ENCODE measurements at regions not wholly inside any gene's neighbourhood (a gene's known extent, or its start where the extent isn't known, plus 50 kb on each side); places are given as distances from the start of the nearest gene placed in this dataset.

DNA sequence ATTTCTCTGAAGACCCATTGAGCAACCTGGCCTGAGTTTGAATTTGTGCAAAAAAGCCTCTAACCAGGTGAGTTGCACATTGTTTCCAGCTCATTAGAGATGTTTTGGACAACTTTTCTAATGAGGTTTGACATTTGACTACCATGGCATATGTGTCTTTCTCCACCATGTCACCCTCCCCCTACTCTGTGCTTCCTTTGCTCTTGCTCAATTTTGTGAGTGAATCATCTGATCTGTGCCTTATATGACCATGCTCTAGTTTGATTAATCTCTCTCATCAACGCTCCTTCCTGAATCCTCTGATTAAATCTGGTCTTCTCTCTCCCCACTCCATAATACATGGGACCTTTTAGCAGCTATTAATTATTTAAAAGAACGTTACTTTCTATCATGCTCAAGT is 144.8 kb upstream of the SAMSN1 start:
- Histone ChIP-seq H3K9me3 (ENCODE audit: control insufficient read depth in 1 of 2, low read length in 2 of 2) (no peaks in the 10 kb centered on the region), H3K4me1 (ENCODE audit: insufficient read depth, low read length) (peaks cover 14% of the 10 kb centered on the region), H3K36me3 (ENCODE audit: insufficient read depth, low read length) (no peaks in the 10 kb centered on the region), H3K4me3 (ENCODE audit: low read length in 2 of 2) (no peak overlapping the region), H3K27ac (ENCODE audit: low read depth, low read length) (no peak overlapping the region), H3K27me3 (ENCODE audit: insufficient read depth, low read length) (no peaks in the 10 kb centered on the region)
- H3K4me3 Mint-ChIP-seq, result no peak overlapping the region
- DNase-seq, result no peak
- H3K27ac Mint-ChIP-seq, result no peak overlapping the region
- CTCF ChIA-PET (ENCODE audit: partially characterized antibody), result no interaction called here
- H3K9me3 Mint-ChIP-seq, result peaks cover 0 to 4% (median 0%) of the 10 kb centered on the region in 8 donors
- POLR2A ChIA-PET (ENCODE audit: partially characterized antibody), result no interaction called here
- peaks cover 10 to 20% (median 18%) of the 10 kb centered on the region in 4 donors for H3K4me1 Mint-ChIP-seq
- intact Hi-C loops (cut with micrococcal nuclease), result no loop called here
- H3K27me3 Mint-ChIP-seq, result no peaks in the 10 kb centered on the region
- H3K36me3 Mint-ChIP-seq, result peaks cover 0 to 8% of the 10 kb centered on the region in 2 donors

DNA sequence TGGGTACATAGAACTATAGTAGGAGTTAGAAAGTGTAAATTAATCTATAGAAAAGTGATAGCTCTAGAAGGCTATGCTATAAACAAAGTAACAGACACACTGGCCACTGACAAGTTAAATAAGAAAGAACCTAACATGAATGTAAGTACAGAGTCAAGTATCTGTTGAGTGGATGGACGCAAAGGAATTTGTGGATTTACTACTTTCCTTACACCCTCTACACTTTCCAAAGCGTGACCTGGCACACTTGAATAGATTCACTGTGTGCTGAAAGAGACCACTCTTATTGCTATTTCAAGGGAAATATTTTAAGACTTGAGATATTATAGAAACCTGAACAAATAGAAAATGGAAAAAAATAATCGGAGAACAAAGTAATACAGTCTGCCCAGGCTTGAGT is 142.8 kb upstream of the SAMSN1 start:
- H3K27ac ChIP-seq (ENCODE audit: low read depth, low read length), result no peak overlapping the region
- DNase-seq, result no peak
- no peaks in the 10 kb centered on the region for H3K27me3 ChIP-seq (ENCODE audit: insufficient read depth, low read length)
- Mint-ChIP-seq H3K4me3 (no peak overlapping the region), H3K27ac (no peak overlapping the region), H3K36me3 (peaks cover 0 to 8% of the 10 kb centered on the region in 2 donors), H3K4me1 (peaks cover 13 to 31% (median 24%) of the 10 kb centered on the region in 4 donors), H3K27me3 (no peaks in the 10 kb centered on the region), H3K9me3 (peaks cover 0 to 4% (median 0%) of the 10 kb centered on the region in 8 donors)
- ChIA-PET POLR2A (ENCODE audit: partially characterized antibody) (no interaction called here), CTCF (ENCODE audit: partially characterized antibody) (interaction anchor here (1.1 kb wide), 1 partner anchor 9 kb away, joined by 4 read pairs; no protein-coding TSS in a partner anchor)
- H3K4me1 ChIP-seq (ENCODE audit: insufficient read depth, low read length), result peaks cover 17% of the 10 kb centered on the region
- H3K36me3 ChIP-seq (ENCODE audit: insufficient read depth, low read length), result no peaks in the 10 kb centered on the region
- no peaks in the 10 kb centered on the region for H3K9me3 ChIP-seq (ENCODE audit: control insufficient read depth in 1 of 2, low read length in 2 of 2)
- intact Hi-C loops (cut with micrococcal nuclease), result no loop called here
- H3K4me3 ChIP-seq (ENCODE audit: low read length in 2 of 2), result no peak overlapping the region

DNA sequence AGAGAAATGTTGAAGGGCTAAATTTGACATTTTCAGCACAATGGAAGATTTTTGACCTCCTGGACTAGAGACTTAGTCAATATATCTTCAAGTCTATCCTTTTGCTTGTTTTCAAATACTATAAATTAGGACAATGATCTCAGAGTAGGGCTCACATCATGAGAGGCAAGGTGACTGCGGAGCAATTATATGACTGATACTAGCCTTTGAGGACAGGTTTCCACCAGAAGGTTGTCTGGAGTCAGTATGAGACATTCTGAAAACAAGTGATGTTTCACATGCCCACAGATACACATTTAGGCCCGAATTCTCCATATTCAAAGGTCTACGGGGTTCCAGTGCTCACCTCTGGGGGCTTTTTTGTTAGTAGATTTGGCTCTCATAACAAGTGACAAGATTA is 142.3 kb upstream of the SAMSN1 start:
- Histone ChIP-seq H3K27me3 (ENCODE audit: insufficient read depth, low read length) (no peaks in the 10 kb centered on the region), H3K27ac (ENCODE audit: low read depth, low read length) (no peak overlapping the region), H3K9me3 (ENCODE audit: control insufficient read depth in 1 of 2, low read length in 2 of 2) (no peaks in the 10 kb centered on the region), H3K36me3 (ENCODE audit: insufficient read depth, low read length) (no peaks in the 10 kb centered on the region), H3K4me1 (ENCODE audit: insufficient read depth, low read length) (peaks cover 17% of the 10 kb centered on the region), H3K4me3 (ENCODE audit: low read length in 2 of 2) (no peak overlapping the region)
- POLR2A ChIA-PET (ENCODE audit: partially characterized antibody), result interaction anchor here (2.0 kb wide), 1 partner anchor 12 kb away, joined by 13 read pairs; no protein-coding TSS in a partner anchor
- H3K4me1 Mint-ChIP-seq, result peaks cover 13 to 34% (median 25%) of the 10 kb centered on the region in 4 donors
- peaks cover 0 to 8% of the 10 kb centered on the region in 2 donors for H3K36me3 Mint-ChIP-seq
- H3K27me3 Mint-ChIP-seq, result no peaks in the 10 kb centered on the region
- no peak overlapping the region for H3K4me3 Mint-ChIP-seq
- CTCF ChIA-PET (ENCODE audit: partially characterized antibody), result interaction anchor here (1.1 to 1.5 kb wide), 3 partner anchors 10 to 12 kb away, joined by 3 to 4 read pairs (median 3); no protein-coding TSS in a partner anchor
- no peak overlapping the region for H3K27ac Mint-ChIP-seq
- intact Hi-C loops (cut with micrococcal nuclease), result no loop called here
- no peak for DNase-seq
- peaks cover 0 to 4% (median 0%) of the 10 kb centered on the region in 8 donors for H3K9me3 Mint-ChIP-seq

DNA sequence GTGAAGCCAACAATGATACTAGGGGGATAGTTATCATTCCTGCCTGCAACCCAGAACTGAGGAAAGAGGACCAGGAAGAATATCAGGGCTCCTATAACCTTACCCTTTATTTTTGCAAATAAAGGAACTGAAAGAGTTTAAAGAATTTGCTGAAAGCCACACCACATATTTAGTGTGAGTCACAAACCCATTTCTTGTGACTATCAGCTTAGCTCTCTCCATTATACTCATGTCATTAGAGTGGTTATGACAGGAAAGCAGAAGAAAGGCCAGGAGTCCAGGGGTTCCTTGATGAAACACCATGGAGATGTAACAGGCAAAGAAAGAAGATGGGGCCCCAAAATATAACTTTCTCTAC is 141.1 kb upstream of the SAMSN1 start:
- Mint-ChIP-seq H3K4me3 (peak overlapping the region in 5 of 8 donors; percentile 49 to 76 (median 70)), H3K9me3 (peaks cover 0 to 4% (median 0%) of the 10 kb centered on the region in 8 donors), H3K36me3 (peaks cover 0 to 8% of the 10 kb centered on the region in 2 donors), H3K4me1 (peaks cover 13 to 37% (median 29%) of the 10 kb centered on the region in 4 donors), H3K27me3 (no peaks in the 10 kb centered on the region), H3K27ac (peak overlapping the region in 1 of 7 donors; percentile 15)
- POLR2A ChIA-PET (ENCODE audit: partially characterized antibody), result interaction anchor here (0.5 to 2.0 kb wide), 3 partner anchors 11 to 145 kb away, joined by 3 to 13 read pairs (median 3); no protein-coding TSS in a partner anchor
- no peak for DNase-seq
- no peaks in the 10 kb centered on the region for H3K36me3 ChIP-seq (ENCODE audit: insufficient read depth, low read length)
- no peak overlapping the region for H3K27ac ChIP-seq (ENCODE audit: low read depth, low read length)
- H3K9me3 ChIP-seq (ENCODE audit: control insufficient read depth in 1 of 2, low read length in 2 of 2), result no peaks in the 10 kb centered on the region
- H3K4me3 ChIP-seq (ENCODE audit: low read length in 2 of 2), result no peak overlapping the region
- H3K27me3 ChIP-seq (ENCODE audit: insufficient read depth, low read length), result no peaks in the 10 kb centered on the region
- intact Hi-C loops (cut with micrococcal nuclease), result no loop called here
- CTCF ChIA-PET (ENCODE audit: partially characterized antibody), result interaction anchor here (1.1 to 1.5 kb wide), 2 partner anchors 10 to 11 kb away, joined by 3 read pairs; no protein-coding TSS in a partner anchor
- peaks cover 17% of the 10 kb centered on the region for H3K4me1 ChIP-seq (ENCODE audit: insufficient read depth, low read length)

DNA sequence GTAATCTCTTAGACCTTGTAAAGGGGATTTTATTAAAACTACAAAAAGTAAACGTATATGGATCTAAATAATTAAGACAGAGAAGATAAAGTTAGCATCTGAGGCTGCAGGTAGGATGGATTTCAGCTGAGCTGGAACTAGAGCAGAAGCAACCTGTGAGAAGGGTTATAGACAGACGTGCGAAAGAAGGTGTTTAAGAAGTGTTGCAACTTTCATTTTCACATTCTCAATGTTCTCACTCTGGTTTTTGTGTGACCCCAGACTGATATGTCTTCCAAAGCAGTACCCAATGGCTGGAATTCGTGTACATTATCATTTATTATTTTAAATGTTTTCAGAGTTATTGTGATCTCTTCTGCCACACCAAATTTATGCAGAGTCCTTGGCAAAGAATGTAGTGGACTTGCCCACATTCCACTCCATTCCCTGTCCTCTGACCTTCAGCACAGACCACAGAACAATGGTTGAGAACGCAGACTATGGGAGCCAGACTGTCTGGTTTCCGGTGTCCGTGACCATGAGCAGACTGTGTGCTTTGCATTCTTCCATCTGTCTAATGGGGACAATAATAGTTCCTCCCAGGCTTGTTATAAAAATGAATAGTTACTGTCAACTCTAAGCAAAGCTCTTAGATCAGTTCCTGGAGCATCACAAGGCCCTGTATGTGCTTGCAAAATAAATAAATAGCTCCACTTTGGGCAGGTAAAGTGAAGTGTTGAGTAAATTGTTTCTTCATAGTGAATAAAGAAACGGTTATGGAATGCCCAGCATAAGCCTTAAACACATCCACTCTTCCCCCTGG is 140.6 kb upstream of the SAMSN1 start:
- H3K4me3 Mint-ChIP-seq, result peak overlapping the region; percentile 3 to 76 (median 68)
- intact Hi-C loops (cut with micrococcal nuclease), result no loop called here
- no peak overlapping the region for H3K4me3 ChIP-seq (ENCODE audit: low read length in 2 of 2)
- peaks cover 0 to 8% of the 10 kb centered on the region in 2 donors for H3K36me3 Mint-ChIP-seq
- no peaks in the 10 kb centered on the region for H3K9me3 ChIP-seq (ENCODE audit: control insufficient read depth in 1 of 2, low read length in 2 of 2)
- H3K9me3 Mint-ChIP-seq, result peaks cover 0 to 4% (median 0%) of the 10 kb centered on the region in 8 donors
- H3K27ac Mint-ChIP-seq, result peak overlapping the region; percentile 12 to 85 (median 46)
- peaks cover 17% of the 10 kb centered on the region for H3K4me1 ChIP-seq (ENCODE audit: insufficient read depth, low read length)
- H3K27me3 Mint-ChIP-seq, result no peaks in the 10 kb centered on the region
- no peaks in the 10 kb centered on the region for H3K27me3 ChIP-seq (ENCODE audit: insufficient read depth, low read length)
- H3K4me1 Mint-ChIP-seq, result peaks cover 11 to 33% (median 28%) of the 10 kb centered on the region in 4 donors
- POLR2A ChIA-PET (ENCODE audit: partially characterized antibody), result interaction anchor here (0.9 to 2.0 kb wide), 2 partner anchors 11 to 18 kb away, joined by 3 to 13 read pairs; no protein-coding TSS in a partner anchor
- peak in 1 of 5 donors; percentile 9 for DNase-seq
- CTCF ChIA-PET (ENCODE audit: partially characterized antibody), result interaction anchor here (1.5 kb wide), 1 partner anchor 9 kb away, joined by 3 read pairs; no protein-coding TSS in a partner anchor
- no peak overlapping the region for H3K27ac ChIP-seq (ENCODE audit: low read depth, low read length)
- H3K36me3 ChIP-seq (ENCODE audit: insufficient read depth, low read length), result no peaks in the 10 kb centered on the region

DNA sequence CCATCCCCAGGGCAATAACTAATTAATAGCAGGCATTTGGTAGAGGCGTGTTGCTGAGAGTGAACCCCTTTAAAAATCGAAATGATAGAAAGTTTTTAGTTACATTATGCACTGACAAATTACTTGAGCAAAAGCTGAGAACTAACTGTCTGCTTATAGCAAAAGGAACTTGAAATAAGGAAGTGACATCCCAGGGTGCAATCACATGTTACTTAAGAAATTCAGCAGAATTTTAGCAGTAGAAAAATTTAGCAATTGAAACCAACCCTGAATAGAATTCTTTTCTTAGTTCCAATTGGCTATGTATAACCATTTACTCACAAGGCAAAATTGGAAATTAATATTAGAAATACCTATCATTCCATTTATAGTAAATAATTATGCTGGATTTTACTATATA is 139.5 kb upstream of the SAMSN1 start:
- H3K4me1 Mint-ChIP-seq, result peaks cover 10 to 33% (median 23%) of the 10 kb centered on the region in 4 donors

DNA sequence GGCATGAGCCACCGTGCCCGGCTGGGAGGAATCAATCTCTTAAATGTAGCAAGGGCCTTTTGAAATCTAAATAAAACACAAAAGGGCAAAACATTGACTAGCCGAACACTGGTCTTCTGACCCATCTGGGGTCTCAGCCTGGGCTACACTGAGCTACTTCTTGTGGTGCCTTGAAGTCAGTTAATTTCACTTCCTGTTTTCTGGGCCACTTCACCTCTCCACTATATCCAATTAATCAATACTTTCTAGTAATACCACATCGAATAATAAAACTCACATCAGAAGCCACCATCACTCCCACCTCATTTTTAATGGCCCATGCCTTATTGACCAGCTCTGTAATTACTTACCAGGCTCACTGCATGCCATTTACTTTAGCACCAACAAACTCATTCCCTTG is 138.0 kb upstream of the SAMSN1 start:
- Mint-ChIP-seq H3K9me3 (peaks cover 0 to 4% (median 0%) of the 10 kb centered on the region in 8 donors), H3K4me3 (peak overlapping the region in 1 of 8 donors; percentile 36), H3K27ac (no peak overlapping the region), H3K27me3 (no peaks in the 10 kb centered on the region), H3K36me3 (peaks cover 0 to 3% of the 10 kb centered on the region in 2 donors), H3K4me1 (peaks cover 10 to 33% (median 23%) of the 10 kb centered on the region in 4 donors)
- POLR2A ChIA-PET (ENCODE audit: partially characterized antibody), result interaction anchor here (1.1 kb wide), 1 partner anchor 69 kb away, joined by 3 read pairs; no protein-coding TSS in a partner anchor
- Histone ChIP-seq H3K4me3 (ENCODE audit: low read length in 2 of 2) (no peak overlapping the region), H3K27me3 (ENCODE audit: insufficient read depth, low read length) (no peaks in the 10 kb centered on the region), H3K9me3 (ENCODE audit: control insufficient read depth in 1 of 2, low read length in 2 of 2) (no peaks in the 10 kb centered on the region), H3K4me1 (ENCODE audit: insufficient read depth, low read length) (peaks cover 17% of the 10 kb centered on the region), H3K27ac (ENCODE audit: low read depth, low read length) (no peak overlapping the region), H3K36me3 (ENCODE audit: insufficient read depth, low read length) (no peaks in the 10 kb centered on the region)
- CTCF ChIA-PET (ENCODE audit: partially characterized antibody), result no interaction called here
- intact Hi-C loops (cut with micrococcal nuclease), result no loop called here
- no peak for DNase-seq

More for the DNA sequence above, 139.5 kb upstream of the SAMSN1 start:
- H3K4me1 ChIP-seq (ENCODE audit: insufficient read depth, low read length), result peaks cover 17% of the 10 kb centered on the region
- no peaks in the 10 kb centered on the region for H3K27me3 Mint-ChIP-seq
- peaks cover 0 to 11% of the 10 kb centered on the region in 2 donors for H3K36me3 Mint-ChIP-seq
- H3K4me3 Mint-ChIP-seq, result no peak overlapping the region
- no peak overlapping the region for H3K4me3 ChIP-seq (ENCODE audit: low read length in 2 of 2)
- POLR2A ChIA-PET (ENCODE audit: partially characterized antibody), result interaction anchor here (0.7 kb wide), 1 partner anchor 9 kb away, joined by 3 read pairs; no protein-coding TSS in a partner anchor
- H3K9me3 Mint-ChIP-seq, result peaks cover 0 to 4% (median 0%) of the 10 kb centered on the region in 8 donors
- no peaks in the 10 kb centered on the region for H3K27me3 ChIP-seq (ENCODE audit: insufficient read depth, low read length)
- H3K36me3 ChIP-seq (ENCODE audit: insufficient read depth, low read length), result no peaks in the 10 kb centered on the region
- no peak overlapping the region for H3K27ac Mint-ChIP-seq
- CTCF ChIA-PET (ENCODE audit: partially characterized antibody), result no interaction called here
- H3K27ac ChIP-seq (ENCODE audit: low read depth, low read length), result no peak overlapping the region
- H3K9me3 ChIP-seq (ENCODE audit: control insufficient read depth in 1 of 2, low read length in 2 of 2), result no peaks in the 10 kb centered on the region
- intact Hi-C loops (cut with micrococcal nuclease), result no loop called here
- DNase-seq, result no peak

Measured in CD4-positive, alpha-beta memory T cell (primary cell).